Heart right ventricle (tissue), 16 donors: ENCODE measurements at regions not wholly inside any gene's neighbourhood (a gene's known extent, or its start where the extent isn't known, plus 50 kb on each side); places are given as distances from the start of the nearest gene placed in this dataset.

Experiments
- ATAC-seq, 8 donors: fragments of 200-7000 bp; cut with Tn5 transposase; one replicate each; pipeline ENCODE4 v1.9.1; 2020; ENCODE audit warnings: mild to moderate bottlenecking in 8 of 8, moderate library complexity in 8 of 8, moderate number of reproducible peaks in 1 of 8
- DNase-seq, 2 donors: peaks; one replicate each; pipeline ENCODE4 v3.0.0-alpha.2; 2020
- H3K27ac ChIP-seq, 10 donors: fragments of 200-600 bp; sonication (generic) in 2 of 10; one replicate each; pipeline versions ENCODE4 v1.5.0 to v1.8.0; 2020 to 2022; ENCODE audit warnings: mild to moderate bottlenecking in 3 of 10
- H3K27me3 ChIP-seq, 7 donors: fragments of 200-600 bp; one replicate each; pipeline ENCODE4 v1.8.0; 2021 to 2022; ENCODE audit warnings: mild to moderate bottlenecking in 2 of 7
- H3K36me3 ChIP-seq, 9 donors: fragments of 200-600 bp; sonication (generic) in 1 of 9; one replicate each; pipeline versions ENCODE4 v1.5.0 to v1.8.0; 2020 to 2022; ENCODE audit warnings: mild to moderate bottlenecking in 2 of 9
- H3K4me1 ChIP-seq, 9 donors: fragments of 200-600 bp; sonication (generic) in 1 of 9; one replicate each; pipeline versions ENCODE4 v1.5.0 to v1.8.0; 2020 to 2022; ENCODE audit warnings: mild to moderate bottlenecking in 4 of 9
- H3K4me3 ChIP-seq, 10 donors: fragments of 200-600 bp; sonication (generic) in 2 of 10; one replicate each; pipeline versions ENCODE4 v1.5.0 to v1.8.0; 2020 to 2022; ENCODE audit warnings: mild to moderate bottlenecking in 7 of 10, moderate library complexity in 2 of 10
- H3K9me3 ChIP-seq, 11 donors: fragments of 200-600 bp in 10 of 11; sonication (generic) in 2 of 11; one replicate each; pipeline versions ENCODE4 v1.5.0 to v1.8.0; 2013 to 2022; ENCODE audit warnings: mild to moderate bottlenecking in 2 of 11, control low read depth in 1 of 11, moderate library complexity in 1 of 11
- CTCF ChIP-seq, 9 donors: fragments of 200-600 bp; sonication (generic) in 2 of 9; IDR thresholded peaks; one replicate each; pipeline versions ENCODE4 v1.5.0 to v1.8.0; 2021 to 2022; ENCODE audit warnings: antibody characterized with exemption in 9 of 9, mild to moderate bottlenecking in 5 of 9, moderate library complexity in 1 of 9
- WGBS, 2 donors: extraction: QIAGEN DNeasy Blood & Tissue Kit; methylation state at CpG; one replicate each; pipeline ENCODE4 v1.1.7; 2013; ENCODE audit warnings: inconsistent platforms in 1 of 2; 5-methylcytosine and 5-hydroxymethylcytosine counted together
- intact Hi-C, 10 donors: fragments of 100-400 bp; cut with DNase I; formaldehyde crosslinking; loops; one replicate each; pipeline versions ENCODE4 v1.11.1 to v1.14.2; 2022
- donor health status: Arrhythmogenic right ventricular cardiomyopathy.
- donor health status: ischemic (EF 13 %, LVEDD 7.1; RV severe dilation, severe dysfunction).
- donor health status: healthy with polysubstance abuse.
- donor health status: DM: no; HTN: yes; CAD: no.
- donor health status: DM: no; HTN: no; CAD: no.
- donor health status: ischemic (EF 25% LVEDD 6.9; RV normal size, moderate dysfunction).
- donor health status: ischemic (EF 25% LVEDD 5.7; RV mildly dilated, moderate dysfunction).
- donor health status: healthy.
- donor health status: DM: yes; HTN: yes; CAD: no.
- donor health status: Ischemic cardiomyopathy.
- donor health status: ischemic (EF 35%, LVEDD 5.7; RV mildly dilated, moderate dysfunction).
- donor health status: nonischemic (EF 11% LVEDD 7.7; RV severe dilation, severe dysfunction).
- donor health status: DM: yes; HTN: yes; CAD: no.
- donor health status: PGD.
- donor health status: ischemic (EF 29% LVEDD 5.4; RV normal size, mild dysfunction).
- donor health status: nonischemic (EF 23%, LVEDD 6.1; RV moderate dilation, normal function).

DNA sequence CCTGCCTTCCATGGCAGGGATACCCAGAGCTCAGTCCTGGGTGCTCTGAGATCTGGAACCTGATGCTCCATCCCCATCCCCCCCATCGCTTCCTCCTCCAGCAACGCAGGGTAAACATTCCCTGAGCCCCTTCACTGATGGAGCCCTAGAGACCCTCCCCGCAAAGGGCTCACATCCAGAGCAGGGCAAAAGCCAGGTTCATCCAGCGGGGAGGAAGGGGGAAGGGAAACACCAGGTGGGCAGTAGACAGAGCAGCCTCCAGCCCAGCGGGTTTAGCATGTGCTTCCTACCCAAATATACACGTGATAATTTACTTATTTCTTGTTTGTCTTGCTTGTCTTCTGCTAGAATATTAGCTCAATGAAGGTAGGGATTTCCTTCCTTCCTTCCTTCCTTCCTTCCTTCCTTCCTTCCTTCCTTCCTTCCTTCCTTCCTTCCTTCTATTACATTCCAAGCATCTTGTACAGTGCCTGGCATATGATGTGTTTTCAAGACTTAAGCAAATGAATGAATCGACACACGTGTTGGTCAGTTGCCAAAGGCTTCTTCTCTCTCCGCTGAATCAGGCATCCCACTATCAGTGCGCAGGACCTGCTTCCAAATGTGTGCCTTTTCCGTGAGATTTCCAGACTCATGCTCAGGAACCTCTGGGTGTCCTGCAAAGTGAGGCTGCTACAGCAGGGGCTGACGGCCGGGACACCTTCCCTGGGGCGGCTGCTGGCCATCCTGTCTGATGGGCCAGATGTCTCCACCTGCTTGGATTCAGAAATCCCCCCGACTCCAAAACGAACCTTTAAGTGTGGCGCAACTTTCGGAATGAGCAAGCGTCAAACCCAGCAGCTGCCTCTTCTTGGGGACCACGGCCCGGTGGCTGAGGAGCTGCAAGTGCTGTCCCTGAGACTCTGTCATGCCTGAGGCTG, 955.1 kb downstream of the BRD1 start:
- peaks cover 0 to 41% (median 9%) of the 10 kb centered on the region in 7 donors for H3K27me3 ChIP-seq
- intact Hi-C loops: no loop called here
- WGBS, 2 donors: 73 to 77% methylated on average over 21 of the region's 21 CpGs

DNA sequence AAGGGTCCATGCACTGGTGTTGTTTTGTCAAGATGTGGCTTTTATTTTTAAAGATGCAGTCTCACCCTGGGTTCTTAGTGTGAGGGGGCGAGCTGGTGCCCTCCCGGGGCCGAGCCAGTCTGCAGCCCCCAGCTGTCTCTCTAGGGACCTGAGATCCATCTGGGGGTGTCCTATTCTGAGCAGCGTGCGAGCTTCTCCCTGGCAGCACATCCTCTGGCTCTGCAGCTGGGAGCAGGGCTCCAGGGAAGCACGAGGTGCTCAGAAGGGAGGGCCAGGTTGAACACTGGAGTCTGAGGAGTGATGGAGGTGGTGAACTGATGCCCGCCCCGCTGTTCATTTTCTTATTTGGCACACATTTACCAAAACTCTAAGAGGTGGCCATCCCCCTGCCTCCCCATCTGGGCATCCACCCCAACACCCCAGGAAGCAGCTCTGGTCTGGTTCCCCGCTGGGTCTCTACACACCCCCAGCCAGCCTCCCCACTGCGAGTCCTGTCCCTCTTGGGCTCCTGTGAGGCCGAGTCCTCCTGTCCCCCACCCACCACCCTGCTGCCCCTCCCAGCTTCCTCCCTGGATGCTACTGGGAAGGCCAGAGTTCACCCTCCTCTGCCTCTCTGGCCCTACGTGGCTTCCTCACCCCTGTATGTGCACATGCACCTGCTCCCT, 956.4 kb downstream of the BRD1 start:
- peaks cover 0 to 15% (median 0%) of the 10 kb centered on the region in 11 donors for H3K9me3 ChIP-seq
- H3K27me3 ChIP-seq: peaks cover 0 to 49% (median 9%) of the 10 kb centered on the region in 7 donors
- ATAC-seq (no peak), DNase-seq (no peak)
- WGBS, 2 donors: 75% methylated on average over 12 of the region's 12 CpGs
- intact Hi-C loops: no loop called here
- H3K4me3 ChIP-seq: no peak overlapping the region
- no peaks in the 10 kb centered on the region for H3K36me3 ChIP-seq
- TF ChIP-seq CTCF (IDR thresholded peaks at IDR 0.05): no peak
- no peaks in the 10 kb centered on the region for H3K4me1 ChIP-seq
- H3K27ac ChIP-seq: no peak overlapping the region

More for the DNA sequence above, 955.1 kb downstream of the BRD1 start:
- DNase-seq: no peak
- Histone ChIP-seq H3K4me3 (no peak overlapping the region), H3K4me1 (no peaks in the 10 kb centered on the region), H3K36me3 (no peaks in the 10 kb centered on the region), H3K27ac (no peak overlapping the region), H3K9me3 (peaks cover 0 to 17% (median 0%) of the 10 kb centered on the region in 11 donors)
- TF ChIP-seq CTCF (IDR thresholded peaks at IDR 0.05): no peak
- no peak for ATAC-seq

GRCh38 chr22:48870436-48870835, 957.2 kb downstream of the BRD1 start:
- ATAC-seq (no peak), DNase-seq (no peak)
- TF ChIP-seq CTCF (IDR thresholded peaks at IDR 0.05): no peak
- no peaks in the 10 kb centered on the region for H3K4me1 ChIP-seq
- H3K9me3 ChIP-seq: peaks cover 0 to 11% (median 0%) of the 10 kb centered on the region in 11 donors
- intact Hi-C loops: no loop called here
- H3K27me3 ChIP-seq: peaks cover 0 to 49% (median 11%) of the 10 kb centered on the region in 7 donors
- no peaks in the 10 kb centered on the region for H3K36me3 ChIP-seq
- H3K4me3 ChIP-seq: no peak overlapping the region
- H3K27ac ChIP-seq: no peak overlapping the region
- 78 to 80% methylated on average over 13 of the region's 13 CpGs for WGBS, 2 donors

- ATAC-seq: no peak
- intact Hi-C loops: no loop called here
- no peak for DNase-seq
- Histone ChIP-seq H3K9me3 (peaks cover 0 to 11% (median 0%) of the 10 kb centered on the region in 11 donors), H3K4me3 (no peak overlapping the region), H3K27me3 (peaks cover 0 to 46% (median 9%) of the 10 kb centered on the region in 7 donors), H3K27ac (no peak overlapping the region), H3K36me3 (no peaks in the 10 kb centered on the region), H3K4me1 (no peaks in the 10 kb centered on the region)
- TF ChIP-seq CTCF (IDR thresholded peaks at IDR 0.05): no peak
- 84 to 90% methylated on average over 5 of the region's 5 CpGs for WGBS, 2 donors
Observed at GRCh38 chr22:48869788-48870187, 957.9 kb downstream of the BRD1 start.
